ENCODE measurements at regions not wholly inside any gene's neighbourhood (a gene's known extent, or its start where the extent isn't known, plus 50 kb on each side); places are given as distances from the start of the nearest gene placed in this dataset.

DNA sequence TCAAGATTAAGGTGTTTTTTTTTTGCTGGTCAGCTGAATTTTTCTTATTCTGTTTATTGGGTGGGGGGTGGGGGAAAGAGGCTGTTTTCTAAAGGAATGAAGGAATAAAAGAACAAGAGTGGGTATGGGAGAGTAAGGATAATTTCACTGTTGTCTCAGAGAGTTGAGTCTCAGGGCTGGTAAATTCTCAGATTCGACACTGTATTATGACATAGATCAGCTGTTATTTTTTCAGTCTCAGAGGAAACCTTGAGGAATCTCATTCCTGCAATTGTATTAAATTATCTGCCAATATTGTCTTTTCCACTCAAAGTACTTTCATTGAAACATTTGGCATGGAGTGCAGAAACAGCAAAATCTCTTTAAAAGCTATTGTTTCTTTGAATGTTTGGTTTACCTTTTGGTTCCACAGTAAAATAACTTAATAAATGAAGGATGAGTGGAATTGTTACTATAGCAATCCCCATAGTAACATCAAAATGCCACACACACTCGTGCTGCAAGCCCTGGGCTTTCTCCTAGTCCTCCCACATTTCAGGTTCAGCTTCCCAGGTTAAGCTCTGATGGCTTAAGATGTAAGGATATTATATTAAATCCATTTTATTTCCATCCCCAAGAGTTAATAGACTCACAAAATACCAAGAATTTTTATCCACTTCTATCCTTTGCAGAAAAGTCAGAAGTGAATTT is 478.7 kb upstream of the TCF4 start:
- Histone ChIP-seq H3K9me1 (ENCODE audit: insufficient read depth, low read length) (peaks cover 7% of the 10 kb centered on the region; the same call in 1 of the 2 replicates), H3K4me3 (ENCODE audit: insufficient read depth, low read depth, low read length) (no peak overlapping the region), H3K4ac (ENCODE audit: low read depth, low read length) (no peak overlapping the region), H2AK5ac (ENCODE audit: low read depth, low read length) (no peak overlapping the region), H3K23ac (ENCODE audit: low read depth, low read length) (no peak overlapping the region), H3K9me3 (ENCODE audit: control insufficient read depth, insufficient read depth, low read length) (no peaks in the 10 kb centered on the region), H2AK9ac (replicated peaks; ENCODE audit: low read depth, low read length, poor library complexity) (no peak overlapping the region), H2AFZ (replicated peaks; ENCODE audit: low read length, poor library complexity) (no peak overlapping the region), H3K79me1 (ENCODE audit: low read depth in 1 of 2, low read length in 2 of 2) (no peaks in the 10 kb centered on the region), H3K4me1 (ENCODE audit: control insufficient read depth, insufficient read depth, low read length) (peaks cover 3% of the 10 kb centered on the region), H2BK15ac (ENCODE audit: low read depth, low read length) (no peak overlapping the region), H3K9ac (ENCODE audit: low read depth, low read length) (no peak overlapping the region), H2BK20ac (ENCODE audit: low read depth, low read length) (no peak overlapping the region), H3K27ac (ENCODE audit: insufficient read depth, low read length) (no peak overlapping the region), H3K27me3 (ENCODE audit: control insufficient read depth, insufficient read depth, low read length) (no peaks in the 10 kb centered on the region), H4K8ac (ENCODE audit: low read depth in 2 of 2, low read length in 2 of 2) (no peak overlapping the region), H4K91ac (ENCODE audit: insufficient read depth, low read depth, low read length) (no peak overlapping the region), H3K4me2 (ENCODE audit: low read depth, low read length) (no peak overlapping the region), H3K14ac (replicated peaks; ENCODE audit: low read depth, low read length) (no peak overlapping the region), H2BK120ac (ENCODE audit: low read depth, low read length) (no peak overlapping the region), H4K5ac (ENCODE audit: low read depth, low read length) (no peak overlapping the region), H3K36me3 (ENCODE audit: control insufficient read depth, insufficient read depth, low read length) (no peaks in the 10 kb centered on the region), H3K56ac (ENCODE audit: extremely low read depth, insufficient read depth, low read length) (no peak overlapping the region), H2BK5ac (ENCODE audit: low read depth, low read length, poor library complexity, severe bottlenecking) (no peak overlapping the region), H4K20me1 (ENCODE audit: insufficient read depth, low read length) (no peaks in the 10 kb centered on the region), H3K18ac (ENCODE audit: low read depth, low read length) (no peak overlapping the region)
- ChIA-PET POLR2A (ENCODE audit: unreplicated experiment) (no interaction called here), CTCF (no interaction called here)
- DNase-seq = no peak
- no TSS peak for BruUV-seq (replicated peaks)
- no peak for ATAC-seq (ENCODE audit: low read depth)
- intact Hi-C loops (cut with micrococcal nuclease) (no loop called here), in situ Hi-C loops (cut with MboI; ENCODE audit: low sequenced_read_pairs) (no loop called here), dilution Hi-C loops (cut with HindIII; ENCODE audit: low sequenced_read_pairs, unreplicated experiment) (no loop called here)
- no CpG with 5 or more reads among the region's 2 CpGs for WGBS, 2 experiments (ENCODE audit: extremely low coverage in 2 of 2, insufficient read length in 1 of 2)
- TF ChIP-seq POLR2A (IDR thresholded peaks at IDR 0.05; ENCODE audit: low read depth, low read length) (no peak), MAFK (IDR thresholded peaks at IDR 0.05; ENCODE audit: low read depth, low read length) (no peak), MXI1 (IDR thresholded peaks at IDR 0.05; ENCODE audit: borderline replicate concordance, low read depth, low read length) (no peak), RCOR1 (IDR thresholded peaks at IDR 0.05; ENCODE audit: insufficient replicate concordance, low read length) (no peak), MAZ (IDR thresholded peaks at IDR 0.05; ENCODE audit: borderline replicate concordance, low read depth, low read length) (no peak)
- TF ChIP-seq, protein P1, sequence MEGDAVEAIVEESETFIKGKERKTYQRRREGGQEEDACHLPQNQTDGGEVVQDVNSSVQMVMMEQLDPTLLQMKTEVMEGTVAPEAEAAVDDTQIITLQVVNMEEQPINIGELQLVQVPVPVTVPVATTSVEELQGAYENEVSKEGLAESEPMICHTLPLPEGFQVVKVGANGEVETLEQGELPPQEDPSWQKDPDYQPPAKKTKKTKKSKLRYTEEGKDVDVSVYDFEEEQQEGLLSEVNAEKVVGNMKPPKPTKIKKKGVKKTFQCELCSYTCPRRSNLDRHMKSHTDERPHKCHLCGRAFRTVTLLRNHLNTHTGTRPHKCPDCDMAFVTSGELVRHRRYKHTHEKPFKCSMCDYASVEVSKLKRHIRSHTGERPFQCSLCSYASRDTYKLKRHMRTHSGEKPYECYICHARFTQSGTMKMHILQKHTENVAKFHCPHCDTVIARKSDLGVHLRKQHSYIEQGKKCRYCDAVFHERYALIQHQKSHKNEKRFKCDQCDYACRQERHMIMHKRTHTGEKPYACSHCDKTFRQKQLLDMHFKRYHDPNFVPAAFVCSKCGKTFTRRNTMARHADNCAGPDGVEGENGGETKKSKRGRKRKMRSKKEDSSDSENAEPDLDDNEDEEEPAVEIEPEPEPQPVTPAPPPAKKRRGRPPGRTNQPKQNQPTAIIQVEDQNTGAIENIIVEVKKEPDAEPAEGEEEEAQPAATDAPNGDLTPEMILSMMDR (conservative IDR thresholded peaks at IDR 0.05; ENCODE audit: low read depth, low read length) = no peak

Data from IMR-90 (cell line).